GM21515 (cell line): ENCODE measurements at regions not wholly inside any gene's neighbourhood (a gene's known extent, or its start where the extent isn't known, plus 50 kb on each side); places are given as distances from the start of the nearest gene placed in this dataset.
"Not testable (repeated sequence)": the region's sequence is repeated elsewhere in the genome, so short reads cannot be mapped to it uniquely, and the experiment has no call there.

Experiments
- ATAC-seq: cut with Tn5 transposase; IDR thresholded peaks from one replicate; pipeline ENCODE4 v1.9.1; 2021; ENCODE audit not compliant: unreplicated experiment

- ATAC-seq, result no peak
Measured at GRCh38 chr18:54662986-54663385, 71.9 kb downstream of the DYNAP start.

- not testable (repeated sequence) for ATAC-seq
Measured at GRCh38 chr18:54669701-54670100, 78.7 kb downstream of the DYNAP start.

DNA sequence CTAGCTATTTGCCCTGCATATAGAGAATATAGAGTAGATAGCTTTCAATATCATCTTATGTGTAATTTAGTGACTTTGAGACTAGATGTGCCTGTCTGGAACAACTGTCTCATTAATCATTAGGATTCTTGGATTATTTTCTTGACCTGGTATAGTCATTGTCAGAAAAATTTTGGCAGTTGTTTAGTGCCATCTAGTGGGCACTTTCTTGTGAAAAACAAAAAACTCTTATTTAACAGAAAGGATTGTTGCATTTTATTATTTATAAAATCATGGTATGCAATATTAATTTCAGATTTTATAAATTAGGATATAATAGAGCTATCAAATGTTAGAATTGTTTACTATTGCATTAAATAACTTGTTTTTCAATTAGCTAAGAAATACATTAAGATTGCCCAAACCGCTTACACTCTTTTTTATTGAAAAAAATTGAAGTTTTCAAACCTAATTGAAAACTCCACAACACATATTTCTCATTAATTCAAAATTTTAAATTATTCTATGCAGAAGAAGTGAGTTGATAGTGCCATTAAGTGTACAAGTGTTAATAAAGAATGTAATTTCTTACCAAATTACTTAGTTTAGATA is 80.3 kb downstream of the DYNAP start:
- ATAC-seq, result no peak

DNA sequence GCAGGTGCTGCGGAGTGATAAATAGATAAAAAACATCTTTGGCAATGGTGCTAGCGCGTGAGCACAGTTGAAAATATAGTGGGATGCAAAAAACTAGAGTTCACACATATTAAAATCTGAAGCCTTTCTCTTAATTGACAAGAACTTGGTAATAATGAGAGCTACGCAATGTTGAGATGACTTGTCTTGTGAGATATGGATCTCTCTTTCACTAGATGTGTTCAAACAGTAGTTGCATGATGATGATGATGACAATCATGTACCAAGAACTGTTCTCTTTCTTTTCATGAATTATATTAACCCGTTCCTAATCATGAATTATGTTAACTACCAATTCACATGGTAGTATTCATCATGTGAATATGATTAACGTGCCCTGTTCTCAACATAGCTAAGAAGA is 81.1 kb downstream of the DYNAP start:
- no peak for ATAC-seq

DNA sequence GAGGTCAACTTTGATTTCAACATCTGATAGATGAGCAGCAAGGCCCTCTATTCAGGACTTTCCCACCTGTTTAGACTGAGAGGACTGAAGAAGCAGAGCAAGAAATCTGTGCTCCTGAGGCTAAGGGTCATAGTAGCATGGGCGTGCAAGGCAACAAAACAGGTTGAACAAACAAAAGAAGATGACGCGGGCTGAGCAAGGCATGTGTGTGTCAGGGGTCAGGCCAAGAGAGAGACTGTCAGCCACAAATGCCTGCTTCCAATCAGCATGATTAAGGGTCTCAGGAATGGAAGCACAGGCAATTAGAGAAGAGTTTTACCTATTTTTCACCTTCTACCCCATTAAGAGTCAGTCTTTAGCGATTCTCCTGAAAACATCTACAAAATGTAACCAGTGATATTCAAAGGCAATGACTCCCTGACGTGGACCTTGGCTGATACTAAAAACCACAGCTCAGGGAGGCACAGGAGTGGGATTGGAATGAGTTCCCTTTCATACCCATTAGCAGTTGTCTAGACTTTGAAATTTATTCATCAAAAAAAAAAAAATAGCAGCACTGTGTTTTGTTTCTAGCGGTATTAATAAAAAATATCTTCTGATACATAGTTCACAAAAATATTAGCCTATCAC is 81.9 kb downstream of the DYNAP start:
- ATAC-seq, result no peak

- ATAC-seq, result no peak
Measured at GRCh38 chr18:54673936-54674335, 82.9 kb downstream of the DYNAP start.

DNA sequence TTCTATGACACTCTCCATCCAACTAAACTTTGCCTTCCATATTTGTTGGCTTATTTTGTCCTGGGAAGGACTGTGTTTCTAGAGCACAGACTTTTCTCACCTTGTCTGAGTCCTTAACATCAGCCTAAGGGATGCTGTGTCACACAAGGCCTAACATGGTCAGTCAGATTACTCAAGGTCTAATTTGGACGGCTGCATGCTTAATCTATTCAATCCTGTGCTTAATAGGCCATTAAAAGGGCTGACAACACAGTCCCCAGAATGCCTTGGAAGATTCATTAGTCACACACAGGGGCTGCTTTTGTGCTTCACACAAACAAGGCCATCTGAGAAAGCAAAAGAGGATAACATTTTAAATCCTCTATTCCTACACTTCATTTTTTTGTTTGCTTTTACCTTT is 84.0 kb downstream of the DYNAP start:
- ATAC-seq, result no peak

GRCh38 chr18:54679318-54680149 is 88.5 kb downstream of the DYNAP start:
- ATAC-seq, result no peak

- ATAC-seq, result no peak
Measured at GRCh38 chr18:54684784-54685183, 93.7 kb downstream of the DYNAP start.

GRCh38 chr18:54689319-54689718 is 98.3 kb downstream of the DYNAP start:
- ATAC-seq, result no peak

DNA sequence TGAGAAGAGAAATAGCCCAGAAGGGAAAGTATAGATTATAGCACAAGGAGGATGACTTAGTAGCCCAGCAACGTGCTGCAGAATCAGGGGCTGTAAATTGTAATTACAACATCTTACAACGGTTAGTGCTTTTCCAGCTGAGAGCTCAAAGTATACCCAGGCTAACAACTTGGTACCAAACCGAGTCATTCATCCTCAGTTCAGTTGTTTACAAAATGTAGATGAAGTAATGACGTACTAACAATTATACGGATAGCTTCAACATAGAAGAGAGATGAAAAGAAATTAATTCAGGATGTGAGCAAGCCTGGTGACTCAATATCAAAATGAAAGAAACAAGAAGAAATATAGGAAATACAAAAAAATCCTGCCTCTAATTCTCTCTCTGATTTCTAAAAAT is 99.2 kb downstream of the DYNAP start:
- ATAC-seq, result no peak

- ATAC-seq, result no peak
Measured at GRCh38 chr18:54692463-54692862, 101.4 kb downstream of the DYNAP start.

GRCh38 chr18:54696616-54697293 is 105.7 kb downstream of the DYNAP start:
- no peak for ATAC-seq

- ATAC-seq, result no peak
Measured at GRCh38 chr18:54700580-54700979, 109.5 kb downstream of the DYNAP start.

DNA sequence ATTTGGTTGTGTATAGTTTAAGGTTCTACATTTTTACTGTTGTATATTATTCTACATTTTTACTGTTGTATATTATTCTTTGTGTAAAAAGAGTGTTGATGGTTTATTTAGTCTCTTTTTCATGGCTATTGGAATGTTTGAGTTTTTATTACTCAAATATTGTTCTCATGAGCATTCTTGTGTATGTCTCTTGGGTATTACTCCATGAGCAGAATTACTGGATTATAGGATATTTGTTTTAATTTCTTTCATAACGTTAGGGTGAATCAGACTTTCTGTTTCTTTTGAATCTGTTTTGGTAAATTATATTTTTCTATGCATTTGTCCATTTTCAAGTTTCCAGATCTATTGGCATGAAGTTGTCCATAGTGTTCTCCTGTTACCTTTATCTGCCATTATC is 111.6 kb downstream of the DYNAP start:
- no peak for ATAC-seq

DNA sequence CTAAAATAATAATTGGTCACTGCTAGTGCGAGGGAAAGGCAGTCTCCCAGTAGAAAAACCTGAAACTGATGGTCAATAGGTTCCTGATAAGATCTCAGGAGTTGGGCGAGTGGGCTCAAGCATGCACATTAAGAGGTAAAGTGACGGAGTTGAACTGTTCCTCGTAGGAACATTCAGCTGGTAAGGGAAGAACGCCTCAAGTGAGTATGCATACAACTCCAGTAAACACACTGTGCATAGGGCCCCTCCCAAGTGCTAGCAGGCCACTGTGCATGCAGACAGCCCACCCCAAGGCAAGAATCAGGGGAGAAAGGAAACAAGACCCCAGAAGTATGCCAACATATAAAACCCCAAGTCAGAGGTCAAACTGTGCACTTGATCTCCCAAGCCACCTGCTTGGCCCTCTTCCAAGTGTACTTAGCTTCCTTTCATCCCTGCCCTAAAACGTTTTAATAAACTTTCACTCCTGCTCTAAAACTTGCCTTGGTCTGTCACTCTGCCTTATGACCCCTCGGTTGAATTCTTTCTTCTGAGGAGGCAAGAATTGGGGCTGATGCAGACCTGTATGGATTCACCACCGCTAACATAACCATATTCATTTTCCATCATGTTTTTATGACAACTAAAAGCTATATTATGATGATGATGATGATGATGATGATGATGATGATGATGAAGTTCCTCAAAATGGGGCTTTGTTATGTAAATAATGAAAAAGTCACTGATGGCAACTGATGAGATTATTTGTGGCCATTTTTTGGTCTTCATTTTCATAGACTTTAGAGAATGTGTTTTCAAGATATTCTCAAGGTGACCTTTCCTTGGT is 118.0 kb upstream of the RAB27B start:
- ATAC-seq, result no peak

GRCh38 chr18:54710900-54711281 is 117.4 kb upstream of the RAB27B start:
- no peak for ATAC-seq

DNA sequence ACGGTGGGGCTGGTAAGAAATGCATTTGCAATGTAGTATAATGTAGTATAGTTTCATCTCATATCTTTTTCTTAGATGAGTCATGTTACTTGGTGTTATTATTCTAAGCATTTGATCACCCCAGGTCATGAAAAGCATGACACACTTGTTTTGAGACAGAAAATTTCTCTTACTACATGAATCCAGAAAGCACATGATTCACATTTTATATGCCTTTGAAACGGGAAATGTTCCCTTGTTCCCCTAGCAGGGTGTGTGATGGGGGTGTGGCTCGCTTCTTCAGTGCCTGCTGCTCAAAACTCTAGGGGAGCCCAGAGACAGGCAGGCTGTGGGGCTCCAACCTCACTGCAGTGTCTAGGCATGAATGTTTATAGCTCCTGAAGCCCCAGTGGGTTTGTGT is 116.0 kb upstream of the RAB27B start:
- ATAC-seq, result no peak

DNA sequence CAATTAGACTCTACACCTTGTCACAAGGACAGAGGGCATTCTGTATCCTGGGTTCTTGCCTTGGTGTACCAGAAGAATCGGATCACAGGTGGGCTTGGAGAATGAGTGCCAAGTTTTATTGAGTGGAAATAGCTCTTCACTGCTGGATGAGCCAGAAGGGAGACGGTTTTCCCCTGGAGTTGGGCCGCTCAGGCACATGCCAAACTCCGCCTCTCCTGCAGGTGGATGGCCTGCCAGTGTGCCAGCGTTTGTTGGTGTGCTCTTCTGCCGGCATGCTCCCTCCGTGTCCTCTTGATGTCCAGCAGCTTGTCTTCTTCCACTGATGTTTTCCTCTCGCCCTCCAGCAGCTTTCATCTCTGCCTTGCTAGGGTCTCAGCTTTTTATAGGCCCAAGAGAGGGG is 115.5 kb upstream of the RAB27B start:
- ATAC-seq, result no peak

GRCh38 chr18:54713386-54713785 is 114.9 kb upstream of the RAB27B start:
- ATAC-seq, result no peak

GRCh38 chr18:54714851-54715250 is 113.4 kb upstream of the RAB27B start:
- no peak for ATAC-seq
